BJ (cell line): ENCODE measurements at regions not wholly inside any gene's neighbourhood (a gene's known extent, or its start where the extent isn't known, plus 50 kb on each side); places are given as distances from the start of the nearest gene placed in this dataset.

Experiments
- CTCF ChIA-PET: fragments of 350-600 bp; formaldehyde crosslinking; extraction: SDS; loops from one replicate; lab custom pipeline; 2021; ENCODE audit warnings: antibody characterized with exemption, inconsistent platforms; lab: Yijun Ruan, JAX
- POLR2A ChIA-PET: fragments of 300-600 bp; sonication (Branson Sonifier 250); formaldehyde crosslinking; extraction: SDS; loops from one replicate; lab custom pipeline; 2021; ENCODE audit warnings: antibody characterized with exemption; lab: Charles Lee
- DNase-seq: peaks from one replicate; pipeline ENCODE4 v3.0.0-alpha.2; 2011; ENCODE audit warnings: low read depth
- H3K27me3 ChIP-seq: 2 replicates; pipeline ENCODE4 v1.6.0; 2011; ENCODE audit warnings: low read length; ENCODE audit not compliant: control insufficient read depth, insufficient read depth
- H3K36me3 ChIP-seq: 2 replicates; pipeline ENCODE4 v1.5.1; 2011; ENCODE audit warnings: low read length; ENCODE audit not compliant: control insufficient read depth, insufficient read depth
- H3K4me3 ChIP-seq: 2 replicates; pipeline ENCODE4 v1.5.1; 2011; ENCODE audit warnings: low read depth, mild to moderate bottlenecking, control low read depth, low read length
- TF ChIP-seq, protein P1 (sequence below): IDR thresholded peaks from 2 replicates; pipeline ENCODE4 v1.5.1; 2011; ENCODE audit warnings: low read depth, mild to moderate bottlenecking, control low read depth, inconsistent platforms, low read length, moderate library complexity; ENCODE audit not compliant: insufficient read depth

DNA sequence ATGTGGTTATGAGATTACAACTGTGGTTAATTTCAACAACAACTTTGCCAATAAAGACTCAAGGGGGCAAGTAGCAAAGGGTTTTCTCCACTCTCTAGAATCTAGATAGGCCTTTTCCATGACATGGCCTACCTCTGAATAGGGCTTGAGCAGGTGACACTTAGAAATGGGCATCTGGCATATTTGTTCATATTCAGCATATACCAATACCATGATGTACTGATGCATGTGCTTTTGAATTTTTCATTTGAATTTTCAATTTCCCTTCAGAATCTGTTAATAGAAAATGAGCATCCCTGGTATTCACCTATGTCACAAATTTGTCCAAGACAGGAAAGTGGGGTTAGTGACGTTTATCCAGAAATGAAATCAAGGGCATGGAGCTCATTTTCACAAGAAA is 757.5 kb upstream of the NRSN1 start:
- Histone ChIP-seq H3K36me3 (no peaks in the 10 kb centered on the region), H3K4me3 (no peak overlapping the region), H3K27me3 (no peaks in the 10 kb centered on the region)
- no peak for DNase-seq
- TF ChIP-seq, protein P1, sequence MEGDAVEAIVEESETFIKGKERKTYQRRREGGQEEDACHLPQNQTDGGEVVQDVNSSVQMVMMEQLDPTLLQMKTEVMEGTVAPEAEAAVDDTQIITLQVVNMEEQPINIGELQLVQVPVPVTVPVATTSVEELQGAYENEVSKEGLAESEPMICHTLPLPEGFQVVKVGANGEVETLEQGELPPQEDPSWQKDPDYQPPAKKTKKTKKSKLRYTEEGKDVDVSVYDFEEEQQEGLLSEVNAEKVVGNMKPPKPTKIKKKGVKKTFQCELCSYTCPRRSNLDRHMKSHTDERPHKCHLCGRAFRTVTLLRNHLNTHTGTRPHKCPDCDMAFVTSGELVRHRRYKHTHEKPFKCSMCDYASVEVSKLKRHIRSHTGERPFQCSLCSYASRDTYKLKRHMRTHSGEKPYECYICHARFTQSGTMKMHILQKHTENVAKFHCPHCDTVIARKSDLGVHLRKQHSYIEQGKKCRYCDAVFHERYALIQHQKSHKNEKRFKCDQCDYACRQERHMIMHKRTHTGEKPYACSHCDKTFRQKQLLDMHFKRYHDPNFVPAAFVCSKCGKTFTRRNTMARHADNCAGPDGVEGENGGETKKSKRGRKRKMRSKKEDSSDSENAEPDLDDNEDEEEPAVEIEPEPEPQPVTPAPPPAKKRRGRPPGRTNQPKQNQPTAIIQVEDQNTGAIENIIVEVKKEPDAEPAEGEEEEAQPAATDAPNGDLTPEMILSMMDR = no peak
- POLR2A ChIA-PET = no interaction called here
- CTCF ChIA-PET = no interaction called here

DNA sequence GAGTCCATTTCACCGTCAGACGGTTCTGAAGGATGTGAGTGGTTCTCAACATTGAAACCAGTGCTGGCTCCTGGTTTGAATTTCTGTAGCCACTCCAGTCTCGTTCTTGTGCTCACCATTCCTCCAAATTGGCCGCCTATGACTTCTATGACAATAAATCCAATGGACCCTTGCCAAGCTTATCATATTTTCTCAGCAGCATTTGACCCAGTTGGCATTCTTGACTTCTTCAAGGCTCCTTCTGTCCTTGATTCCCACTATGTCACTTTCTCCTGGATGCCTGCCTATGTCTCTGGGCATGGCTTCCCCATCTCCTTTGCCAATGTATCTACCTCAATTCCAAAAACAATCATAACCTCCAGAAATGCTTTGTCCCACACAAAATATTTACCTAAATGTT is 756.0 kb upstream of the NRSN1 start:
- POLR2A ChIA-PET = no interaction called here
- DNase-seq = no peak
- no peaks in the 10 kb centered on the region for H3K36me3 ChIP-seq
- TF ChIP-seq, protein P1 = no peak
- H3K4me3 ChIP-seq = no peak overlapping the region
- no peaks in the 10 kb centered on the region for H3K27me3 ChIP-seq
- CTCF ChIA-PET = no interaction called here

DNA sequence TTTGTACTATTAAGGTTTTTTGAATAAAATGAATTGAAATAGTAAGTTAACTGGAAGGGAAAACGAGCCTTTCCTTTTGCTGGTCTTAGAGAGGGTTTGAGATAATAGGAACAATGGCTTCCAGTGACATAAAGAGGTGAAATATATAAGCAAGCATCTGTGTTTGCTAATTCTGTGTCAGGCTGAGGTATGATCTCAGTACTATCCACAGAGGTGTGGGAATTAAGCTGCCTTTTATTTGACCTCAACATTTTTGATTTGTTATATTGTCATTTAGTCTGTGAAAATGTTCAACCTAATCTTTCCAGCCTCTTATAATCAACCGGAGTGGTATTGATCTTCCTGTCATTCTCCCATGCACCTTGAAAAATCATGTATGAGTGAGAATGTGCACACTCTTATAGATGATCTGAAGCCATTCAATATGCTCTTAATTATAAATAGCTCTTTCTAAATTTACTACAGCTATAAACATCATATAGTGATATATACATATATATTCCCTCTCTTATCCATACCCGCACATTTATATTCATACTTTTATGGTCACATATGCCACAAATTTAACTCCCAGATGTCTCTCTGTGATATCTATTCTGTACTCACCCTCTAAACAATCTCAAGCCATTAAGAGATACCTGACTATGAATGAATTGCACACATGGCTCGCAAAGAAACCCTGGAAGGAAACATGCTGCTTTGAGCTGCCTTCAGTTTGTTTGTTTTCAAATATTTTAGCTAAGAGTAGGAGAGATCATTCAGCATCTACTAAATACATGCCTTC is 754.7 kb upstream of the NRSN1 start:
- Histone ChIP-seq H3K27me3 (no peaks in the 10 kb centered on the region), H3K36me3 (no peaks in the 10 kb centered on the region), H3K4me3 (no peak overlapping the region)
- CTCF ChIA-PET = no interaction called here
- no peak for DNase-seq
- POLR2A ChIA-PET = no interaction called here
- TF ChIP-seq, protein P1 = no peak

DNA sequence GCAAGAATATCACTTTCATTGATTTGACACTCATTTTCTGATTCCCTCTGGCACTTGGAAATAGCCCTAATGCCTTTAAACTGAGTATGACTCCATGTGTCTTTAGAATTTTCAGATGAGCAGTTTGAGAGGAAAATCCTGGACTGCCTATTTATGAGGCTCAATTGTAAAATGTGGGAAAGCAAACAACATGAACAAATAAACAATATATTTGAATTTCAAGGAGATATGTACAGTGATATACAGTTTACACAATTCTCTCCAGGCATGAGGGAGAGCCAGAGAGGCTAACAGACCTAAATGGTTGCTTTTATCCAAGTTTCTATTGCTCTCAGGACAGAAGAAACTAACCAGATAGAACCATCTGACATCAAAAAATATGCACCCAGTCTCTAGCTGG is 748.2 kb upstream of the NRSN1 start:
- Histone ChIP-seq H3K4me3 (no peak overlapping the region), H3K27me3 (no peaks in the 10 kb centered on the region), H3K36me3 (no peaks in the 10 kb centered on the region)
- TF ChIP-seq, protein P1 = no peak
- ChIA-PET POLR2A (no interaction called here), CTCF (no interaction called here)
- no peak for DNase-seq

DNA sequence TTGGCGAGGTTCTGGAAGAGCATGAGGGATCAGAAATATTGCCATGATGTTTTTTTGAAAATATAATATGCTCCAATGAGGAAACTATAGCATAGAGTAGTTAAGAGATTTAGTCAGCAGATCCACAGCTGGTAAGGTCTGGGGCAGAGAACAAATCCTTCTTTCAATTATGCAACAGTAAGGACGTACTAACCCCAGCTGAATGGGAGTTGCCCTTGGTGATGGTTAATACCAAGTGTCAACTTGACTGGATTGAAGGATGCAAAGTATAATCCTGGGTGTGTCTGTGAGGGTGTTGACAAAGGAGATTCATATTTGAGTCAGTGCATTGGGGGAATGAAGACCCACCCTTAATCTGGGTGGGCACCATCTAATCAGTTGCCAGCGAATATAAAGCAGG is 745.5 kb upstream of the NRSN1 start:
- H3K4me3 ChIP-seq = no peak overlapping the region
- POLR2A ChIA-PET = no interaction called here
- H3K27me3 ChIP-seq = no peaks in the 10 kb centered on the region
- no peak for DNase-seq
- CTCF ChIA-PET = no interaction called here
- TF ChIP-seq, protein P1 = no peak
- no peaks in the 10 kb centered on the region for H3K36me3 ChIP-seq
